Upper lobe of left lung (tissue), 4 donors: ENCODE measurements at regions not wholly inside any gene's neighbourhood (a gene's known extent, or its start where the extent isn't known, plus 50 kb on each side); places are given as distances from the start of the nearest gene placed in this dataset.

Source experiments
- CTCF ChIP-seq, 6 experiments: fragments of 450-650 bp in 4 of 6; fragments of 200-600 bp in 2 of 6; sonication (generic) in 2 of 6; IDR thresholded peaks; one replicate each; pipeline ENCODE4 v1.5.1; 2016 to 2019; ENCODE audit warnings: antibody characterized with exemption in 6 of 6
- EP300 ChIP-seq, 4 donors: sonication (generic); formaldehyde crosslinking; IDR thresholded peaks; one replicate each; pipeline ENCODE4 v1.5.1; 2017; ENCODE audit warnings: antibody characterized with exemption in 4 of 4, control low read depth in 2 of 4
- POLR2A ChIP-seq, 4 donors: fragments of 450-650 bp; IDR thresholded peaks; one replicate each; pipeline ENCODE4 v1.5.1; 2016 to 2017; ENCODE audit warnings: antibody characterized with exemption in 4 of 4, mild to moderate bottlenecking in 2 of 4
- POLR2AphosphoS5 ChIP-seq, 2 donors: sonication (generic); formaldehyde crosslinking; IDR thresholded peaks; one replicate each; pipeline ENCODE4 v1.5.1; 2017; ENCODE audit warnings: antibody characterized with exemption in 2 of 2

GRCh38 chr14:87754520-87755223 is 238.3 kb downstream of the GALC start:
- TF ChIP-seq CTCF (IDR thresholded peaks at IDR 0.05) (no peak), EP300 (IDR thresholded peaks at IDR 0.05) (no peak), POLR2A (IDR thresholded peaks at IDR 0.05) (no peak), POLR2AphosphoS5 (IDR thresholded peaks at IDR 0.05) (no peak)
